NCI-H2196 (cell line): ENCODE measurements at regions not wholly inside any gene's neighbourhood (a gene's known extent, or its start where the extent isn't known, plus 50 kb on each side); places are given as distances from the start of the nearest gene placed in this dataset.

ENCODE experiments used
- DNase-seq: peaks from one replicate; lab custom pipeline; 2025; ENCODE audit not compliant: unreplicated experiment; lab: John Stamatoyannopoulos, UW

DNA sequence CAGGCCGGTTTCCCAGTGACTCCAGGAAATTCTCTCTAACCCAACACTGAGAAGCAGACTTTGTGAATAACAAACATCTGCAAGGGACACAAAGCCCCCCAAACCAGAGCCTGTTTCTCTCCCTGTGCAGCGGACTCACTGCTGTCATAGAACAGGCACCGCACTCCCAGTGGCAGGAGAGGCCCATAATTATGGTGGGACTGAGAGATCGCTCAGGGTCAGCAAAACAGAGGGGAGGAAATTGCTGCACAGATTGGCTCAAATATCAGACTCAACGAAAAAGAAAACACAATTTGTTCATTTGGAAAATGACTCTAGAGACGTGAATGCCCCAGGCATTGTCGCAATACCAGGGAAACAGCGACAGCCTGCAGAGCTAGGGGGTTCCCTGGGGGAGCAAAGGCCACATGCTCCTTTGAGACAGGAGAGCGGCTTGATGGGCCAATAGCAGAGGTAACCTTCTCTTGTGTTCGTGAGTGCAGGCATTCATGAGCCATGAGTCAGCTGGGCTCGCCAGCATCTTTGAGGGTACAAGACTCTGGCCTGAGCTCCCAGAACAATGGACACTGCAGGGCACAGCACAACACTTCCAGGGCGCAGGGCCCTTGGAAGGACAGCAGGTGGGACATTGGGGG lies 143.3 kb upstream of the KLHL29 start:
- no peak for DNase-seq

DNA sequence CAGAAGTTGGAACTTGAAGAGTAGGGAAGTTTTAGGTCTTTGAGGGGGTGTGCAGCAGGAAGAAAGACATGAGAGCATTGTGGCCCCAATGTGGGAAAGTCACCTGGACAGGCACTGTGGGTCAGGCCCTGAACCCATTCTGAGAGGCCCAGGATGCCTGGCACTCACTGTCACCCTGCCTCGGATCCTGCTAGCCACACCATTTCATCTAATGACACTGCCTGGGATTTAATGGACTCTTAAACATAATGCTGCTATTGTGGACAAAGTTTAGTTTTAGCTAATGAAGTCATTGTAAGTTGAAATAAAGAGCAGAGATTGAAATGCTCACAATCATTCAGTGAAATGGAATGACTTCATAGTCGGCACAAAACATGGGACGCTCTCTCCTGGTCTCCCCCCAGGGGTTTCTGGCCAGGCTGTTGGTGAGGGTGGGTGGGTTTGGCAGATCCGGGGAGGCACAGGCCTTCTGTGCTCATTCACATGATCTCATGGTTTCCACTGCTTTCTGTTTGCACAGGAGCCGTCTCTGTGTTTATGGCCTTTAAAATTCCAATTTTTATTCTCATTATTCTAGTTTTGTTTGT lies 141.8 kb upstream of the KLHL29 start:
- no peak for DNase-seq

- DNase-seq = no peak
Observed at GRCh38 chr2:23244617-23245016, 140.4 kb upstream of the KLHL29 start.

DNA sequence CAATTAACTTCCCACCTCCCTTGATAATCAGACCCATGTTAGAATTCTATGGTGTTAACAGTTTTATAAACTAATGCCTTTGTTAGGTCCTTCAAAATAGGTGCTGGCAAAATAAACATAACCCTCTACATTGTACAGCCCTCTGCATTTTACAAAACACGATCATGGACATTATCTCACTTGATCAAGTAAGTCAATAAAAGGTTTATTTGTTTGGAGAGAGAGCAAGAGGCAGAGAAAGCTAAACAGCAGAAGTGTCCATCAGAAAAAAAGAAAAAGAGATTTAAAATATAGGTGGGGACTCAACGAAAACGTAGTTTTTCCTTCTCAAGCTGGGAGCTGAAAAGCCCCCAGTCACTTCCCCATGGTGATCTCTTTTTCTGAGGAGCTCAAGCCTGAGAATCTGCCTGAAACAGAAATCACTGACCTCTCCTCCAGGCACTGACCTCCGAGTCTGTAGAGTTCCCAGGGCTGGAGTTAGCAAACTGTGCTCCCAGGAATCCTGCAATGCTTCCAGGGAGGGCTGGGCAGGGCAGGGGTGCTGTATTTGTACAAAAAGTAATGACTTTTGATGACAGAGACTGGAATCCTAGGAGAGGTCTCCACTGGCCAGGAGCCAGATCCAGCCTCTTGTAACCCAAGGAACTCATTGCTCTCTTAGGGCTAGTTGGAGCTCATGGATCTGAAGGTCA lies 137.8 kb upstream of the KLHL29 start:
- DNase-seq = no peak

DNA sequence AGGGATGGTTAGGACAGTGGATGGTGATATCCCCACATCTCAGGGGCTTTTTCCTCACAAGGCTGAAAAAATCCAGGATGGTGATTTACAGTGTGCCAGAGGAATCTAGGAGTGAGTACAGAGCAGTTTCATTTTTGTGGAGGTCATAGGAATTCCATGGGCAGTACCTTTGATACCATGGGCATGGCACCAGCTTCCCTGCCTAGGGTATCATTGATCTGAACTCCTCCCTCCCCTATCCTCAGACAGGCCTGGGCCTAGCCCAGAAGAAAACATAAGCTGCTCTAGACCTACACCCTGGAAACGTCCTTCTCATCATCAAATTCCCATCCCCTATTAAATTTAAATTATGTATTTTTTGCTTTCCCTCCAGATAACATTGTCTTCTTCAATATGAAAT lies 136.3 kb upstream of the KLHL29 start:
- DNase-seq = no peak

GRCh38 chr2:23249348-23249747 lies 135.6 kb upstream of the KLHL29 start:
- no peak for DNase-seq

GRCh38 chr2:23250371-23250770 lies 134.6 kb upstream of the KLHL29 start:
- DNase-seq = no peak

GRCh38 chr2:23256643-23257042 lies 128.3 kb upstream of the KLHL29 start:
- no peak for DNase-seq

DNA sequence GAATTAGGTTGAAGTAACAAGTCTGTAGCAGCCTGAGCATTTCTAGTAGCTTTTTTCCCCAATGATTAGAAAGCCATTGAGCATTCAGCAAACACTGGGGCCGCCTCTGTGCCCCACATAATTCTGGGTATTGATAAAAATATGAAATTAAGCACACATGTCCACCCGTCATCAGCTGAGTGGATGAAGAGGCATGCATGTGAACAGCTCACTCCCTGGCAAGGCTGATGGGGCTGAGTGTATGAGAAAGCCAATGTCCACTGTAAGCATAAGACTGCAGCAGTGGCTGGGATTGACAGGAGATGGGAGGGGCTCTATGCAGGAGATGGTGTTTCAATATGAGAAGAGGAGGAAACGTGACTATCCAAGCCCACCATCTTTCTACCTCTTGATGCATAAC lies 124.4 kb upstream of the KLHL29 start:
- DNase-seq = no peak

- DNase-seq = no peak
Observed at GRCh38 chr2:23268467-23269263, 116.3 kb upstream of the KLHL29 start.

DNA sequence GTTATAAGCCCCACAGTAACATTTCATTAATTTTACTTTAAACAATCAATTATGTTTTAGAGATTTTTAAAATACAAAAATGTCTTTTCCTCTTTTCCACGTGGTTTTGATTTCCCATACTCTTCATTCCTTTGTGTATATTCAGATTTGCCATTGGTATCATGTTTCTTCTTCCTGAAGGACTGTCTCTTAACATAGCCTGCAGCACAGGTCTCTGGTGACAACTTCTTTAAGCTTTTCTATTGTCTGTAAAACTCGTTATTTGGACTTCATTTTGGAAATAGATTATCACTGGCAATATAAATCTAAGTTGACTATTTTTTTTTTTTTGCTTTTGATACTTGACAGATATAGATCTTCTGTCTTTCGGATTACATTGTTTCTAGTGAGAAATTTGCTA lies 115.2 kb upstream of the KLHL29 start:
- DNase-seq = no peak

- no peak for DNase-seq
Observed at GRCh38 chr2:23270810-23271209, 114.2 kb upstream of the KLHL29 start.

DNA sequence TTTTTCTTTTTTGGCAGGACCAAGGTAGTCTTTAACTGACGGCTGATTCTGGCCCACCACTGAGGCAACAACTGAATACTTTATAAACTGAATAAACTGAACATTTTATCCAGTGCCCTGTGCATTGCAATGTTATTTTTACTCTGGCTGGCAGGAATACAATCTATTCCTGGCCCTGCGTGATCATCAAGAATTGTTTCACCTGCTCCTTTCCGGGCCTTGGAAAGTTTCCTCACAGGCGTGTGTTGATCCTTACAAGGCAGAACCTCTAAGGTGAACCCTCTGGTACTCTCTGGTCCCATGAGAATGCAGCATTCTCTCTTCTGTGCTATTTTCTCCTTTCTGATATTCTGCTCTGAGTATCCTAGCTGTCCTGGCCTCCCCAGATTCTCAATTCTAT lies 113.7 kb upstream of the KLHL29 start:
- no peak for DNase-seq

GRCh38 chr2:23273786-23274185 lies 111.2 kb upstream of the KLHL29 start:
- no peak for DNase-seq

DNA sequence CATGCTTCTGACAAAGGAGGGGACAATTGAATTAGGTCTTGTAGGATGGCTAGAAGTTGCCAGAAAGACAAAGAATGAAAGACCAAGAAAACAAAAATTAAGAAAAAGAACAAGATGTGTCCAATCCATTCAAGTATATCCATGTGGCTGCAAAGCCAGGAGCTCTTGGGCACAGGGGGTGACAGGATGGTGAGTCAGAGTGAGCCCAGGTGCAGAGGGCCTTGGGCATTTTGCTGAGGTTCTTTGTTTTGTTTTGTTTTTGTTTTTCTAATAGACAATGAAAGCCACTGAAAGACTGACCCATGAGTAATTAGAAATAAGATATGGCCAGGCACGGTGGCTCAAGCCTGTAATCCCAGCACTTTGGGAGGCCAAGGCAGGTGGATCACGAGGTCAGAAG lies 104.6 kb upstream of the KLHL29 start:
- DNase-seq = no peak

DNA sequence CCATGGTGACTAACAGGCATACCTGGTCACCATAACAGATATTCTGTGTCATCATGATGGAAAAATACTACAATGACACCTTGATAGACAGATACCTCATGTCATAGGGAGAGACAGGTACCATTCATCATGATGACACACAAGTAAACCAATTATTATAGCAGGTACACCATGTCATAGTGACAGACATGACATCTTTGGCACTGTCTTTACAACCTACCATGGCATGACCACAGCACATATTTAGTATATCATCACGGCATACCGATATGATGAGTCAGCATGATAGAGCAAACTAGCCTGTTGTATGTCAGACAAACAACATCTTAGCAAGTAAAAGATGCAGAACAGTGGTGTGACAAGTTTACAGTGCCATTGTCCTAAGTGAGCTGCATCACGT lies 101.3 kb upstream of the KLHL29 start:
- no peak for DNase-seq

- no peak for DNase-seq
Observed at GRCh38 chr2:23285091-23285800, 99.7 kb upstream of the KLHL29 start.

DNA sequence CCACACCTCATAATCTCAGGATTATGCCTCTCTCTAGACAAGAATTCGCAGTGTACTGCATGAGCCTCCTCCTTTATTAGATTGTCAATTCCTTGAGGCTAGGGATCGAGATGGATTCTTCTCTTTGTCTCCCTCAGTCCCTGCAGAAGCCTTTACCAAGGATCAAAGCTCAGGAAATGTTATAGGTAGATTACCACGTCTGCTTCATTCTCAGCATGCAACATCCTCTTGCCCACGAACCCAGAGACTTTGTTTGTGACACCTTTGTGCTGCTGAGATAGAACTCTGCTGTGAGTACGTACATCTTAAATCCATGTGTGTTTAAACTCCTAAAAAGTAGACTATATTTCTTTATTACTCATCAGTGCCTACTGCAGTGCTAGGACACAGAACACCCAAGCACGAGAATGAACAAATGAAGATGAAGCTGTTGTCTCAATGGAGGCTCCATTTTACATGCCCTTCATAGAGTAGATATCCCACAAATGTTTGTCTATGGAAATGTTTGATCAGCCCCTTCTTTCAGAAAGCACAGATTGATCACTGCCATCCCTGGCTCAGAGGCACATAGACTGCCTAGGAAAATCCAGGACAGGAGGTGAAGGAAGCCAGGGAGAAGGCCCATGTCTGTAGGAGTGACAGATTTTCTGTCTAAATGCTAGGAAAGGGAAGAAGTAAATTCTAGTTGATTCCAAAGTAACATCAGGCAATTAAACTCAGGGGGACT lies 98.8 kb upstream of the KLHL29 start:
- no peak for DNase-seq

DNA sequence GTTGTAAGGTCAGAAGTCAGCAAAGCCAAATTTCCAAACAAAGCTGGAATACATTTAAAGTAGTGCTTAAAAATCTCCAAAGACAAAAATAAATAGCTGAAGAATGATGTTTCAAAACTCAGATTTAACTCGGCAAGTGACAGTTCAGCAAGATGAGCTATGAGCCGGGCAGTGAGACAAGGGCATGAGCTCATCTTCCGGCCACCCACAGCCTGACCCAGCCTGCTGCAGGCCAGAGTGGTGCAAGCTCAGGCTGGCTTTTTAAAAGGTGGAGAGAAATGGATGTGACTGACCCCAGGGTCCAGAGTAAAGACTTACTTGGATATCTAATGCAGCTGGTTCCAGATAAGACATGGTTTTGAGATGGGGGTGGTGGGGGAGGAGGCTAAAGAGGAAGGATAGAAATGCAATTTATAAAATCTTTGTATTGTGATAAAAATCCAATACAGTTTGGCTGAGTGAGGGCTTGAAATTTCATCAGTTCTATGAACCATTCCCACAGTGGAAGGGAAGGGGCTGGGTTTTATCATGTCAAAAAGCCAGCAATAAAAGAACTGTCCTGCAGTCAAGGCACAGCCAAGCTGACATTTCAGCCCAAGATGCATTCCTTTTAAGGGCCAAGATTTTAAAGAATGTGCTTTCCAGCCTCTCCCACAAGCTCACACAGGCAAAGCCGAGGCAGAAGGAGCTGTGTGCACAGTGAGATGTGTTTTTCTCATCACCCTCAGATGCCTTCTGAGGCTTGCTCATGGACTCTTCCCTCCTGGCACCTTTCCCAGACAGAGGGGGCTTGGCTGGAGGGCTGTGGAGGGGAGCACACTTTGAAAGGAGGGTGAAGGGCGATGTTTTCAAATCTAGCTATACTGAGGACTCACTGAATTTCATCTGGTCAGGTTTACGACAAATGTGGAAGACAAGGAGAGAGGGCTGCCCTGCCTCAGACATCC lies 97.9 kb upstream of the KLHL29 start:
- DNase-seq = no peak
